ENCODE measurements at regions not wholly inside any gene's neighbourhood (a gene's known extent, or its start where the extent isn't known, plus 50 kb on each side); places are given as distances from the start of the nearest gene placed in this dataset.

DNA sequence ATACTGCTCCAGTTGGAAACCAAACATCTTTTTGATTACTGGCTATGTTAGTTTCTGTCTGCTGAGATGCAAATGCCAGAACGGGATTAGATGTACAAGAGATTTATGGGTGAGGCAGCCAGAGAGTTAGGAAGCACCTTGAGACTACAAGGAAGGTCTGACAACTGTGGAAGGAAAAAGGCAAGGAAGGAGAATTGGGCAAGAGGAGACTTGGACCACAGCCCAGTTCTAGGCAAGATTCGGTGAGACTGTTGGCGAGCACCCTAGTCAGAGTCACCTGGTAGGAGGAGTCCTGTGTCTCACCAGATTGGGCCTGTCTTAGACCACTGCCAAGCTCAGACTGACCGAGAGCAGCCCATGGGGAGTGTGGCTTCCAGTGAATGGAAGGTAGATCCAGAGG, 91.8 kb upstream of the F13A1 start:
- TF ChIP-seq POLR2AphosphoS5 (IDR thresholded peaks at IDR 0.05; ENCODE audit: low read depth, low read length), result no peak
- TF ChIP-seq POLR2A (IDR thresholded peaks at IDR 0.05; ENCODE audit: low read depth, low read length), result no peak
